Endothelial cell (in vitro differentiated cells): ENCODE measurements at regions not wholly inside any gene's neighbourhood (a gene's known extent, or its start where the extent isn't known, plus 50 kb on each side); places are given as distances from the start of the nearest gene placed in this dataset.

ENCODE experiments used
- DNase-seq: peaks from one replicate; pipeline ENCODE4 v3.0.0; 2021; ENCODE audit warnings: low spot score
- H3K27ac Mint-ChIP-seq: one replicate; pipeline ENCODE4 v1.8.0; 2021; ENCODE audit warnings: mixed read lengths, inconsistent platforms; ENCODE audit not compliant: unreplicated experiment
- H3K27me3 Mint-ChIP-seq: one replicate; pipeline ENCODE4 v1.8.0; 2021; ENCODE audit warnings: mild to moderate bottlenecking, moderate library complexity, mixed read lengths, inconsistent platforms; ENCODE audit not compliant: unreplicated experiment
- H3K36me3 Mint-ChIP-seq: one replicate; pipeline ENCODE4 v1.8.0; 2021; ENCODE audit warnings: mild to moderate bottlenecking, low read depth, mixed read lengths, inconsistent platforms; ENCODE audit not compliant: unreplicated experiment
- H3K4me1 Mint-ChIP-seq: one replicate; pipeline ENCODE4 v1.8.0; 2021; ENCODE audit warnings: mild to moderate bottlenecking, mixed read lengths, inconsistent platforms; ENCODE audit not compliant: unreplicated experiment
- H3K4me3 Mint-ChIP-seq: one replicate; pipeline ENCODE4 v1.8.0; 2021; ENCODE audit warnings: mild to moderate bottlenecking, mixed read lengths, inconsistent platforms; ENCODE audit not compliant: unreplicated experiment
- H3K9me3 Mint-ChIP-seq: one replicate; pipeline ENCODE4 v1.8.0; 2021; ENCODE audit warnings: mixed read lengths, inconsistent platforms; ENCODE audit not compliant: unreplicated experiment
- TF ChIP-seq, protein P1 (sequence below): fragments of 200-600 bp; sonication (generic); IDR thresholded peaks from one replicate; pipeline ENCODE4 v1.5.0; 2021; ENCODE audit warnings: antibody characterized with exemption; ENCODE audit not compliant: unreplicated experiment

DNA sequence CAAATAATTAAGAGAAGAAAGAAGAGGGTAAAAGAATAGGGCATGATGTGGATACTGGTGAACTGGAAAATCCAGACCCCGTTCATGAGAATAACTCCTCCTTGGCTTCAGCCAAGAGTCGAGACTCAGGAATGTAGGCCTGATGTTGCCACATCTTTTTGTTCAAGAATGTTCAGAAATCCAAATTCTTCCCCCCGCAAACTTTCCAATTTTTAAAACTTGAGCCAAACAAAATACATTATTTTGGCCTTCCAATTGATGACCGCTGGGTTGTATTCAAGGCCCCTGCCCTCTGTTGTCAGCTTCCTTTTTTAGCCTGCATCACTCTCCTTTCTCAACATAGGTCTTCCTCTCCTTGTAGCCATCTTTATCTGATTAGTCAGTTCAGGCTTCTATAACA lies 106.1 kb downstream of the TNFAIP3 start:
- Mint-ChIP-seq H3K36me3 (no peaks in the 10 kb centered on the region), H3K27ac (no peak overlapping the region), H3K4me1 (peaks cover 25% of the 10 kb centered on the region), H3K4me3 (no peak overlapping the region), H3K9me3 (no peaks in the 10 kb centered on the region), H3K27me3 (peaks cover 2% of the 10 kb centered on the region)
- DNase-seq = no peak
- TF ChIP-seq, protein P1, sequence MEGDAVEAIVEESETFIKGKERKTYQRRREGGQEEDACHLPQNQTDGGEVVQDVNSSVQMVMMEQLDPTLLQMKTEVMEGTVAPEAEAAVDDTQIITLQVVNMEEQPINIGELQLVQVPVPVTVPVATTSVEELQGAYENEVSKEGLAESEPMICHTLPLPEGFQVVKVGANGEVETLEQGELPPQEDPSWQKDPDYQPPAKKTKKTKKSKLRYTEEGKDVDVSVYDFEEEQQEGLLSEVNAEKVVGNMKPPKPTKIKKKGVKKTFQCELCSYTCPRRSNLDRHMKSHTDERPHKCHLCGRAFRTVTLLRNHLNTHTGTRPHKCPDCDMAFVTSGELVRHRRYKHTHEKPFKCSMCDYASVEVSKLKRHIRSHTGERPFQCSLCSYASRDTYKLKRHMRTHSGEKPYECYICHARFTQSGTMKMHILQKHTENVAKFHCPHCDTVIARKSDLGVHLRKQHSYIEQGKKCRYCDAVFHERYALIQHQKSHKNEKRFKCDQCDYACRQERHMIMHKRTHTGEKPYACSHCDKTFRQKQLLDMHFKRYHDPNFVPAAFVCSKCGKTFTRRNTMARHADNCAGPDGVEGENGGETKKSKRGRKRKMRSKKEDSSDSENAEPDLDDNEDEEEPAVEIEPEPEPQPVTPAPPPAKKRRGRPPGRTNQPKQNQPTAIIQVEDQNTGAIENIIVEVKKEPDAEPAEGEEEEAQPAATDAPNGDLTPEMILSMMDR = no peak

DNA sequence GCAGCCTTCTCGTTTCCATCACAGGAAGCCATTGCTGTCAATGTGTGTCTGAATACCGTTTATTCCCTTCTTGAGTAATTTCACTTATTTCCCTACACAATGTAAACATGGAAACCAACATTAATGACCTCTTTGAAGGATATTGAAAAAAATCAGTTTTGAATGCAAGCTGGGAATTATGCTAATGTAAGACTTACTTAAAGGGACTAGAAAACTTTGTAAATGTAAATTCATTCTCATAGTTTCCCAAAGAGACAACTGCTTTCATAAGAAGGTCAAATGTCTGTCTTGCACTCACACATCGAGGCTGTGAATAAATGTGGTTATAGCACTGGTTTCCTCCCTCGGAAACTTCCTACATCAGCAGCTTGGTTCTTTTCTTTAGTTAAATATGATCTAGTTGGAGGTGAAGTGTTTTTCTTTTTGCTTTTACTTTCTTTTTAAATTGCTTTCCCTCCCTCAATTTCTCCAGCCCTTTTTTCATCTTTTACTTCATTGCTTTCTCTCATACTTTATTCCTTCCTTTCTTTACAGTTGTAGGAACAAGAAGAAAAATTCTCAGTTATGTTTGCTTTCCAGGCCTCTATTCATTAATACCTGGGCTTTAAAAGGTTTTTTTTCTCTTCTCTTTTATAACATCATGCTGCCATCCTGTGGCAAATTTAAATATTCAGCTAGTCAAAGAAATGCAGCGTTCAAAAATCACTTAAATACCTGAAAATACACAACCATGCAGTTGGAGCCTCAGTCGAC lies 108.3 kb downstream of the TNFAIP3 start:
- Mint-ChIP-seq H3K9me3 (no peaks in the 10 kb centered on the region), H3K4me3 (no peak overlapping the region), H3K4me1 (peaks cover 7% of the 10 kb centered on the region), H3K27ac (no peak overlapping the region), H3K36me3 (no peaks in the 10 kb centered on the region), H3K27me3 (peaks cover 1% of the 10 kb centered on the region)
- no peak for DNase-seq
- TF ChIP-seq, protein P1 = no peak

DNA sequence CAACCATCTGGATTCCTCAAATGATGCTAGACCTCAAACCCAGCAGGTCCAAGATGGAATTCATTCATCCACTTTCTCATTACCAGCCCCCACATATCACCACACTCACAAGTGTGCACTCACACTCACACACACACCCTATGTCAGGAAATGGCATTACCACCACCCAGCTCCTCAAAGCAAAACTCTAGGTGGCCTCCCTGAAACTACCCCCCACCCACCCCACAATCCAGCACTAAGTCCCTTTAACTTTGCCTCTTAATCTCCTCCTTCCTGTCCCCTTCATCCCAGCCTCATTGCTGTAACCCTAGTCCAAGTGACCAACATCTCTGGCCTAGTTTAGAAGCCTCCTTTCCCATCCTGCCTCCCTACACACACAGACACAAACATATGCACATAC lies 109.4 kb downstream of the TNFAIP3 start:
- TF ChIP-seq, protein P1 = no peak
- Mint-ChIP-seq H3K4me1 (peaks cover 3% of the 10 kb centered on the region), H3K27me3 (peaks cover 1% of the 10 kb centered on the region), H3K9me3 (no peaks in the 10 kb centered on the region), H3K36me3 (no peaks in the 10 kb centered on the region), H3K4me3 (no peak overlapping the region), H3K27ac (no peak overlapping the region)
- DNase-seq = no peak

DNA sequence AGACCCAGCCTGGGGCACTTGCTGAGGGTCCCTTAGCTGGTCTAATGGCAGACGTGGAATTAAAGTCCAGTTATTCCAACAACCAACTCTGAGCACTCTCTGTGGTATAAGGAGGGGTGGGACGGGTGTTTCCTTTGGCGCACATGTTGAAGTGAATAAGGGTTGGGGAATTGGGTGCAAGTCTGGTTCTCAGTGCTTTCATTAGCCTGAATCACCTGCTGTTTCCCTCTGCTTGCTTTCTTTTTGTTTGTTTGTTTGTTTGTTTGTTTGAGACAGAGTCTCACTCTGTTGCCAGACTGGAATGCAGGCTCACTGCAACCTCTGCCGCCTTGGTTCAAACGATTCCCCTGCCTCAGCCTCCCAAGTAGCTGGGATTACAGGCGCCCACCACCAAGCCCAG lies 110.1 kb downstream of the TNFAIP3 start:
- no peak for DNase-seq
- no peak overlapping the region for H3K4me3 Mint-ChIP-seq
- TF ChIP-seq, protein P1 = no peak
- H3K9me3 Mint-ChIP-seq = no peaks in the 10 kb centered on the region
- peaks cover 3% of the 10 kb centered on the region for H3K4me1 Mint-ChIP-seq
- no peaks in the 10 kb centered on the region for H3K36me3 Mint-ChIP-seq
- H3K27ac Mint-ChIP-seq = no peak overlapping the region
- H3K27me3 Mint-ChIP-seq = peaks cover 1% of the 10 kb centered on the region

DNA sequence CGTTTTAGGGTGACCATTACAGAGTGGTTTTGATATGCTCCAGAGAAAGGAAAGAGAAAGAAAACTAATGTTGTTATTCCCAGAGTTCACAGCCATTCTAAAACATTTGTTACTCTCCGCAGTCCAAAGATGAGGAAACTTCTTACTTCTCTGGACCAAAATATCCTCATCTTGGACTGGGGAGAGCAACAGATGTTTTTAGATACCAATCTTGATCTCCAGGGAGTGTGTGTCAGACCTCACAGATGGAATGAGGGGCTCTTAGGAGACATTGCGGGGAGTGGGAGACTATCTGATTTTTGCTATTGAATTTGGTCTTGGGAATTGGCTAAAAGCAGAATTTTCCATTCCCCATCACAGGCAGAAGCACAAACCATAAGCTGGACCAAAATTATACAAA lies 110.8 kb downstream of the TNFAIP3 start:
- Mint-ChIP-seq H3K9me3 (no peaks in the 10 kb centered on the region), H3K27me3 (peaks cover 1% of the 10 kb centered on the region)

More for the DNA sequence above, 110.8 kb downstream of the TNFAIP3 start:
- TF ChIP-seq, protein P1 = no peak
- Mint-ChIP-seq H3K4me1 (peaks cover 3% of the 10 kb centered on the region), H3K36me3 (no peaks in the 10 kb centered on the region), H3K4me3 (no peak overlapping the region), H3K27ac (no peak overlapping the region)
- DNase-seq = no peak
